Nephron (organoid): ENCODE measurements at regions not wholly inside any gene's neighbourhood (a gene's known extent, or its start where the extent isn't known, plus 50 kb on each side); places are given as distances from the start of the nearest gene placed in this dataset.

Experiments used
- H3K27ac Mint-ChIP-seq, 3 experiments: 2 replicates each; pipeline ENCODE4 v1.8.0; 2020; ENCODE audit warnings: mixed read lengths in 3 of 3, mild to moderate bottlenecking in 2 of 3, moderate library complexity in 1 of 3
- H3K27me3 Mint-ChIP-seq: 2 replicates; pipeline ENCODE4 v1.8.0; 2021; ENCODE audit warnings: low read depth, mild to moderate bottlenecking, moderate library complexity, mixed read lengths
- H3K36me3 Mint-ChIP-seq: 2 replicates; pipeline ENCODE4 v1.8.0; 2020; ENCODE audit warnings: low read depth, mixed read lengths
- H3K4me1 Mint-ChIP-seq: 2 replicates; pipeline ENCODE4 v1.8.0; 2020; ENCODE audit warnings: mixed read lengths
- H3K4me3 Mint-ChIP-seq, 3 experiments: 2 replicates each; pipeline ENCODE4 v1.8.0; 2020; ENCODE audit warnings: mild to moderate bottlenecking in 3 of 3, mixed read lengths in 3 of 3, moderate library complexity in 2 of 3
- H3K9me3 Mint-ChIP-seq: 2 replicates; pipeline ENCODE4 v1.8.0; 2020; ENCODE audit warnings: mixed read lengths
- TF ChIP-seq, protein P1 (sequence below), 3 experiments: fragments of 200-600 bp; sonication (generic); IDR thresholded peaks; one replicate each; pipeline ENCODE4 v1.5.0; 2021; ENCODE audit warnings: antibody characterized with exemption in 3 of 3; ENCODE audit not compliant: unreplicated experiment in 3 of 3

- Mint-ChIP-seq H3K36me3 (no peaks in the 10 kb centered on the region), H3K9me3 (peaks cover 3% of the 10 kb centered on the region), H3K27me3 (peaks cover 13% of the 10 kb centered on the region), H3K4me3 (no peak overlapping the region), H3K4me1 (peaks cover 23% of the 10 kb centered on the region), H3K27ac (no peak overlapping the region)
- TF ChIP-seq, protein P1, sequence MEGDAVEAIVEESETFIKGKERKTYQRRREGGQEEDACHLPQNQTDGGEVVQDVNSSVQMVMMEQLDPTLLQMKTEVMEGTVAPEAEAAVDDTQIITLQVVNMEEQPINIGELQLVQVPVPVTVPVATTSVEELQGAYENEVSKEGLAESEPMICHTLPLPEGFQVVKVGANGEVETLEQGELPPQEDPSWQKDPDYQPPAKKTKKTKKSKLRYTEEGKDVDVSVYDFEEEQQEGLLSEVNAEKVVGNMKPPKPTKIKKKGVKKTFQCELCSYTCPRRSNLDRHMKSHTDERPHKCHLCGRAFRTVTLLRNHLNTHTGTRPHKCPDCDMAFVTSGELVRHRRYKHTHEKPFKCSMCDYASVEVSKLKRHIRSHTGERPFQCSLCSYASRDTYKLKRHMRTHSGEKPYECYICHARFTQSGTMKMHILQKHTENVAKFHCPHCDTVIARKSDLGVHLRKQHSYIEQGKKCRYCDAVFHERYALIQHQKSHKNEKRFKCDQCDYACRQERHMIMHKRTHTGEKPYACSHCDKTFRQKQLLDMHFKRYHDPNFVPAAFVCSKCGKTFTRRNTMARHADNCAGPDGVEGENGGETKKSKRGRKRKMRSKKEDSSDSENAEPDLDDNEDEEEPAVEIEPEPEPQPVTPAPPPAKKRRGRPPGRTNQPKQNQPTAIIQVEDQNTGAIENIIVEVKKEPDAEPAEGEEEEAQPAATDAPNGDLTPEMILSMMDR (IDR thresholded peaks at IDR 0.05; ENCODE audit: unreplicated experiment in 3 of 3), result no peak
Observed at GRCh38 chr6:129771678-129772077, 61.7 kb upstream of the ARHGAP18 start.

- H3K4me3 Mint-ChIP-seq, result peak overlapping the region; percentile 87 to 91 (median 90)
- H3K36me3 Mint-ChIP-seq, result no peaks in the 10 kb centered on the region
- peak overlapping the region; percentile 8 to 33 (median 29) for H3K27ac Mint-ChIP-seq
- peaks cover 20% of the 10 kb centered on the region for H3K4me1 Mint-ChIP-seq
- peaks cover 26% of the 10 kb centered on the region for H3K27me3 Mint-ChIP-seq
- peaks cover 3% of the 10 kb centered on the region for H3K9me3 Mint-ChIP-seq
- TF ChIP-seq, protein P1 (IDR thresholded peaks at IDR 0.05; ENCODE audit: unreplicated experiment in 3 of 3), result no peak
Observed at GRCh38 chr6:129767776-129768485, 58.0 kb upstream of the ARHGAP18 start.

DNA sequence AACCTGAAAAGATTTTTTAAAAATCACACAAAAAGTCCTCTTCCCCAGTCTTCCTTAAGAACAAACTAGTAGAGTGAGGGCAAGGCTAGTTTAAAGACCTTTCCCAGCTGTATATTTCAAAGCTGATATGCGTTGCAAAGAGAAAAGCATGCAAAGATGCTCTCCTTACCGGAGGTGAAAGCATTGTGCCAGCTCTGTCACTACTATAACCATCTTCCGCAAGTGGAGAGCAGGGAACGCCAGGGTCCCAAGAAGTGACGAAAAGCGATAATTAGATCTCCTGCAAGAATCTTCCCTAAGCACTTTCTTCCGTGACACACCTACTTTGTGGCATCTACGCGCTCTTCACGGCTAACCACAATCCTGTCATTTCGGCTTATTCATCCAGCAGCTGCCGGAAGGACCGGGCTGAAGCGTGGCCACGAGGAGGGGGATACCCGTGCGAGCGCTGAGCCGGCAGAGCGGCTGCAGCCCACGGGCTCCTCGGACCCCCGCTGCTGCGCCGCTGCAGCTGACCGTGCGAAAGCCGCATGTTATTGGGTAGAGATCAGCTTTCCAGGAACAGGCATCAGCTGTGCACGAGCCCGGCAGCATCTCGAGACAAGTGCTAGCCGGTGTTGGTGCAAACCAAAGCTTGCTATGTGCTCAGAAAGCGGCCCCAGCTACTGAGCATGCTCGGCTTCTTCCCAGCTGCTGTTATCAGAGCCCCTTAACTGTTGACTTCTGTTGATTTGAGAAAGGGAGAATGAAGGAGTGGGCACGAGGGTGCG, 57.2 kb upstream of the ARHGAP18 start:
- H3K27me3 Mint-ChIP-seq, result peaks cover 27% of the 10 kb centered on the region
- H3K36me3 Mint-ChIP-seq, result no peaks in the 10 kb centered on the region
- peaks cover 18% of the 10 kb centered on the region for H3K4me1 Mint-ChIP-seq
- peak overlapping the region in 2 of 3 experiments; percentile 29 to 33 for H3K27ac Mint-ChIP-seq
- TF ChIP-seq, protein P1 (IDR thresholded peaks at IDR 0.05; ENCODE audit: unreplicated experiment in 3 of 3), result no peak
- H3K4me3 Mint-ChIP-seq, result peak overlapping the region; percentile 87 to 91 (median 90)
- H3K9me3 Mint-ChIP-seq, result peaks cover 1% of the 10 kb centered on the region

DNA sequence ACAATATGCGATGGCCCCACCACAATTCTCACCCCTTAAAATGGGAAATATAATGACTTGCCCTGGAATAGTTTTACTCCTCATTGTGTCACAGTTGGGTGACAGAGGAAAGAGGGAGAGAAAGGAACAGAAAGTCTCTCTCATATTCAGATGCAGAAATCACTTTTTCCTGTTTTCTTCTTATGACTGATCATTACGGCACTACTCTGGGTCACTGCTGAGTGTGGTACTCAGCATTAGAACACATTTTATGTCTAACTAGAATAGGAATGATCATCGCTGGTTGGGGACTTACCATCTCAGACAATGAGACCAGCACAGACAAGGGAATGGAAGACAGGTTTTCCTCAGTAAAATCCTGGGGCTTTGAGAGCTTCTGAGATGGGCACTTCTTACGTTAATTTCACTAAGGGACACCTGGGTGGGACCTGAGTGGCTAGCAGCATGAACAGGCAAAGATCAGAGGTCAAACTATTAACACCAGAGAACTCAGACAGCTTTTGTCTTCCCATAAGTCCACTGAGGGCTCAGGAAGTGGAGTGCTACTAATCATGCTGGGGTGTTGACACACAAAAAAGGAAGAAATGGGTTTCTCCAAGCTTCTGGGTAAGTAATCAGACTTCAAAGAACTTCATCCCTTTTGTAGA, 54.9 kb upstream of the ARHGAP18 start:
- TF ChIP-seq, protein P1 (IDR thresholded peaks at IDR 0.05; ENCODE audit: unreplicated experiment in 3 of 3), result no peak
- Mint-ChIP-seq H3K27me3 (peaks cover 30% of the 10 kb centered on the region), H3K36me3 (no peaks in the 10 kb centered on the region), H3K27ac (no peak overlapping the region), H3K4me3 (peak overlapping the region in 1 of 3 experiments; percentile 29), H3K4me1 (peaks cover 18% of the 10 kb centered on the region), H3K9me3 (no peaks in the 10 kb centered on the region)

GRCh38 chr6:129759796-129760605, 50.0 kb upstream of the ARHGAP18 start:
- no peak overlapping the region for H3K27ac Mint-ChIP-seq
- TF ChIP-seq, protein P1 (IDR thresholded peaks at IDR 0.05; ENCODE audit: unreplicated experiment in 3 of 3), result no peak
- H3K27me3 Mint-ChIP-seq, result peaks cover 11% of the 10 kb centered on the region
- no peaks in the 10 kb centered on the region for H3K36me3 Mint-ChIP-seq
- no peak overlapping the region for H3K4me3 Mint-ChIP-seq
- H3K4me1 Mint-ChIP-seq, result peaks cover 8% of the 10 kb centered on the region
- no peaks in the 10 kb centered on the region for H3K9me3 Mint-ChIP-seq
